ACC112 (cell line): ENCODE measurements at regions not wholly inside any gene's neighbourhood (a gene's known extent, or its start where the extent isn't known, plus 50 kb on each side); places are given as distances from the start of the nearest gene placed in this dataset.

ENCODE experiments used
- H2AFZ ChIP-seq: fragments of 200-600 bp; sonication (generic); one replicate; pipeline ENCODE4 v1.6.0; 2017; ENCODE audit warnings: antibody characterized with exemption, low read length; ENCODE audit not compliant: unreplicated experiment
- H3K27ac ChIP-seq: fragments of 200-600 bp; sonication (generic); 2 replicates; pipeline ENCODE4 v1.5.1; 2014; ENCODE audit warnings: low read depth, mild to moderate bottlenecking, antibody characterized with exemption, low read length, moderate library complexity
- H3K27me3 ChIP-seq: fragments of 200-600 bp; sonication (generic); 2 replicates; pipeline ENCODE4 v1.6.1; 2014; ENCODE audit warnings: mild to moderate bottlenecking, antibody characterized with exemption, low read length, moderate library complexity, mixed read lengths; ENCODE audit not compliant: insufficient read depth
- H3K36me3 ChIP-seq: fragments of 200-600 bp; sonication (generic); 2 replicates; pipeline ENCODE4 v1.6.1; 2016; ENCODE audit warnings: mild to moderate bottlenecking, antibody characterized with exemption, low read length, moderate library complexity, mixed read lengths; ENCODE audit not compliant: insufficient read depth
- H3K4me1 ChIP-seq: fragments of 200-600 bp; sonication (generic); one replicate; pipeline ENCODE4 v1.6.1; 2016; ENCODE audit warnings: low read length, mixed read lengths; ENCODE audit not compliant: insufficient read depth, unreplicated experiment, control insufficient read depth
- H3K4me3 ChIP-seq: fragments of 200-600 bp; sonication (generic); 2 replicates; pipeline ENCODE4 v1.5.1; 2014; ENCODE audit warnings: mild to moderate bottlenecking, low read depth, low read length
- H3K79me2 ChIP-seq: fragments of 200-600 bp; sonication (generic); one replicate; pipeline ENCODE4 v1.6.0; 2016; ENCODE audit warnings: low read length; ENCODE audit not compliant: control insufficient read depth, unreplicated experiment, insufficient read depth

- Histone ChIP-seq H3K27ac (no peak overlapping the region), H3K36me3 (no peaks in the 10 kb centered on the region), H2AFZ (no peak overlapping the region)
Measured at GRCh38 chr6:65943051-65943450, 236.0 kb upstream of the EYS start.

GRCh38 chr6:65938000-65938399 is 231.0 kb upstream of the EYS start:
- Histone ChIP-seq H3K4me3 (no peak overlapping the region), H3K36me3 (no peaks in the 10 kb centered on the region), H2AFZ (no peak overlapping the region), H3K27me3 (no peaks in the 10 kb centered on the region), H3K4me1 (no peaks in the 10 kb centered on the region), H3K79me2 (no peaks in the 10 kb centered on the region), H3K27ac (no peak overlapping the region)

More at GRCh38 chr6:65943051-65943450, 236.0 kb upstream of the EYS start:
- H3K4me3 ChIP-seq = no peak overlapping the region
- H3K27me3 ChIP-seq = no peaks in the 10 kb centered on the region
- H3K79me2 ChIP-seq = no peaks in the 10 kb centered on the region
- no peaks in the 10 kb centered on the region for H3K4me1 ChIP-seq

GRCh38 chr6:65935412-65935811 is 228.4 kb upstream of the EYS start:
- no peak overlapping the region for H3K27ac ChIP-seq
- H3K36me3 ChIP-seq = no peaks in the 10 kb centered on the region
- no peaks in the 10 kb centered on the region for H3K4me1 ChIP-seq
- H3K4me3 ChIP-seq = no peak overlapping the region
- H3K27me3 ChIP-seq = no peaks in the 10 kb centered on the region
- H3K79me2 ChIP-seq = no peaks in the 10 kb centered on the region
- H2AFZ ChIP-seq = no peak overlapping the region

- Histone ChIP-seq H3K27me3 (no peaks in the 10 kb centered on the region), H3K4me3 (no peak overlapping the region), H2AFZ (no peak overlapping the region), H3K36me3 (no peaks in the 10 kb centered on the region), H3K27ac (no peak overlapping the region), H3K79me2 (no peaks in the 10 kb centered on the region), H3K4me1 (no peaks in the 10 kb centered on the region)
Measured at GRCh38 chr6:65933390-65933789, 226.4 kb upstream of the EYS start.

GRCh38 chr6:65927141-65927540 is 220.1 kb upstream of the EYS start:
- no peaks in the 10 kb centered on the region for H3K27me3 ChIP-seq
- H3K4me3 ChIP-seq = no peak overlapping the region
- no peaks in the 10 kb centered on the region for H3K36me3 ChIP-seq
- no peak overlapping the region for H3K27ac ChIP-seq
- H2AFZ ChIP-seq = no peak overlapping the region
- H3K79me2 ChIP-seq = no peaks in the 10 kb centered on the region
- no peaks in the 10 kb centered on the region for H3K4me1 ChIP-seq

- no peaks in the 10 kb centered on the region for H3K4me1 ChIP-seq
- H3K36me3 ChIP-seq = no peaks in the 10 kb centered on the region
- no peaks in the 10 kb centered on the region for H3K27me3 ChIP-seq
- no peak overlapping the region for H2AFZ ChIP-seq
- H3K4me3 ChIP-seq = no peak overlapping the region
- no peak overlapping the region for H3K27ac ChIP-seq
- no peaks in the 10 kb centered on the region for H3K79me2 ChIP-seq
Measured at GRCh38 chr6:65924411-65924810, 217.4 kb upstream of the EYS start.

- no peaks in the 10 kb centered on the region for H3K4me1 ChIP-seq
- H3K27me3 ChIP-seq = no peaks in the 10 kb centered on the region
- H3K4me3 ChIP-seq = no peak overlapping the region
- no peaks in the 10 kb centered on the region for H3K79me2 ChIP-seq
- no peaks in the 10 kb centered on the region for H3K36me3 ChIP-seq
- no peak overlapping the region for H3K27ac ChIP-seq
- H2AFZ ChIP-seq = no peak overlapping the region
Measured at GRCh38 chr6:65922049-65922448, 215.0 kb upstream of the EYS start.

GRCh38 chr6:65908065-65908464 is 201.0 kb upstream of the EYS start:
- Histone ChIP-seq H3K27ac (no peak overlapping the region), H3K4me1 (no peaks in the 10 kb centered on the region), H3K36me3 (no peaks in the 10 kb centered on the region), H3K27me3 (no peaks in the 10 kb centered on the region), H3K4me3 (no peak overlapping the region), H3K79me2 (no peaks in the 10 kb centered on the region), H2AFZ (no peak overlapping the region)

- Histone ChIP-seq H3K36me3 (no peaks in the 10 kb centered on the region), H3K79me2 (no peaks in the 10 kb centered on the region), H3K27me3 (no peaks in the 10 kb centered on the region), H3K4me3 (no peak overlapping the region), H2AFZ (no peak overlapping the region), H3K27ac (no peak overlapping the region), H3K4me1 (no peaks in the 10 kb centered on the region)
Measured at GRCh38 chr6:65903992-65904391, 197.0 kb upstream of the EYS start.

GRCh38 chr6:65900928-65901327 is 193.9 kb upstream of the EYS start:
- Histone ChIP-seq H3K27ac (no peak overlapping the region), H3K27me3 (no peaks in the 10 kb centered on the region), H3K36me3 (no peaks in the 10 kb centered on the region), H3K4me1 (no peaks in the 10 kb centered on the region), H3K79me2 (no peaks in the 10 kb centered on the region), H3K4me3 (no peak overlapping the region), H2AFZ (no peak overlapping the region)

- Histone ChIP-seq H3K4me1 (no peaks in the 10 kb centered on the region), H3K36me3 (no peaks in the 10 kb centered on the region), H3K79me2 (no peaks in the 10 kb centered on the region), H3K4me3 (no peak overlapping the region), H3K27me3 (no peaks in the 10 kb centered on the region), H2AFZ (no peak overlapping the region), H3K27ac (no peak overlapping the region)
Measured at GRCh38 chr6:65896140-65896539, 189.1 kb upstream of the EYS start.
